ENCODE measurements at regions not wholly inside any gene's neighbourhood (a gene's known extent, or its start where the extent isn't known, plus 50 kb on each side); places are given as distances from the start of the nearest gene placed in this dataset. TPM values are rescaled to one million over a fixed set of nuclear protein-coding genes. Genes with fewer than 3 reads are reported as not detected.

GRCh38 chr12:25904442-25904841, 54.0 kb upstream of the RASSF8 start:
- Histone ChIP-seq H2AFZ (ENCODE audit: low read length) (no peak overlapping the region), H3K4me2 (ENCODE audit: low read length) (no peak overlapping the region), H4K20me1 (ENCODE audit: low read length) (no peaks in the 10 kb centered on the region), H3K9me2 (replicated peaks; ENCODE audit: low read length) (no peaks in the 10 kb centered on the region), H3K27me3 (ENCODE audit: low read length) (no peaks in the 10 kb centered on the region), H3K27ac (ENCODE audit: low read length) (no peak overlapping the region), H3K36me3 (ENCODE audit: low read depth, low read length) (no peaks in the 10 kb centered on the region), H3K4me1 (ENCODE audit: insufficient read depth, low read length) (peaks cover 7% of the 10 kb centered on the region; the same call in 1 of the 2 replicates), H3K4me3 (ENCODE audit: low read length) (no peak overlapping the region), H3K9me3 (ENCODE audit: low read length) (no peaks in the 10 kb centered on the region), H3K79me2 (ENCODE audit: low read length) (no peaks in the 10 kb centered on the region), H3F3A (ENCODE audit: low read length, unreplicated experiment) (no peaks in the 10 kb centered on the region), H3K9ac (ENCODE audit: low read length) (no peak overlapping the region)
- DNase-seq (peak; percentile 44), ATAC-seq (peak; percentile 77)
- ChIA-PET POLR2A (ENCODE audit: unreplicated experiment) (no interaction called here), CTCF (no interaction called here)
- intact Hi-C loops (cut with micrococcal nuclease): no loop called here
- BruUV-seq (replicated peaks): no TSS peak
- TF ChIP-seq EZH2phosphoT487 (IDR thresholded peaks at IDR 0.05; ENCODE audit: borderline replicate concordance, low read length) (no peak), EZH2 (IDR thresholded peaks at IDR 0.05; ENCODE audit: low read length, unreplicated experiment) (no peak), CTCF (conservative IDR thresholded peaks at IDR 0.05; ENCODE audit: low read depth, low read length) (no peak)

- BruUV-seq (replicated peaks): no TSS peak
- H3K4me3 ChIP-seq (ENCODE audit: low read length): no peak overlapping the region
- no peaks in the 10 kb centered on the region for H3K27me3 ChIP-seq (ENCODE audit: low read length)
- intact Hi-C loops (cut with micrococcal nuclease): no loop called here
- H3K36me3 ChIP-seq (ENCODE audit: low read depth, low read length): no peaks in the 10 kb centered on the region
- CTCF ChIA-PET: no interaction called here
- H3K9ac ChIP-seq (ENCODE audit: low read length): no peak overlapping the region
- no peaks in the 10 kb centered on the region for H3K9me3 ChIP-seq (ENCODE audit: low read length)
- H3K79me2 ChIP-seq (ENCODE audit: low read length): no peaks in the 10 kb centered on the region
- no peaks in the 10 kb centered on the region for H4K20me1 ChIP-seq (ENCODE audit: low read length)
- ATAC-seq: no peak
- no peak overlapping the region for H3K4me2 ChIP-seq (ENCODE audit: low read length)
- H3K4me1 ChIP-seq (ENCODE audit: insufficient read depth, low read length): peaks cover 7% of the 10 kb centered on the region; the same call in 1 of the 2 replicates
- H3F3A ChIP-seq (ENCODE audit: low read length, unreplicated experiment): no peaks in the 10 kb centered on the region
- TF ChIP-seq EZH2 (IDR thresholded peaks at IDR 0.05; ENCODE audit: low read length, unreplicated experiment) (no peak), EZH2phosphoT487 (IDR thresholded peaks at IDR 0.05; ENCODE audit: borderline replicate concordance, low read length) (no peak), CTCF (conservative IDR thresholded peaks at IDR 0.05; ENCODE audit: low read depth, low read length) (no peak)
- no peak for DNase-seq
- no peak overlapping the region for H3K27ac ChIP-seq (ENCODE audit: low read length)
- H3K9me2 ChIP-seq (replicated peaks; ENCODE audit: low read length): no peaks in the 10 kb centered on the region
- no peak overlapping the region for H2AFZ ChIP-seq (ENCODE audit: low read length)
- POLR2A ChIA-PET (ENCODE audit: unreplicated experiment): interaction anchor here (0.6 kb wide), 1 partner anchor 51 kb away, joined by 11 read pairs; no protein-coding TSS in a partner anchor
Measured at GRCh38 chr12:25906651-25907340, 51.7 kb upstream of the RASSF8 start.

Small RNAs in the stretch of these regions (microRNA-seq; reads per million reads assigned to microRNA genes)
- gene MIR4302 (ENCODE audit: unreplicated experiment): not detected
